ENCODE measurements at regions not wholly inside any gene's neighbourhood (a gene's known extent, or its start where the extent isn't known, plus 50 kb on each side); places are given as distances from the start of the nearest gene placed in this dataset.

DNA sequence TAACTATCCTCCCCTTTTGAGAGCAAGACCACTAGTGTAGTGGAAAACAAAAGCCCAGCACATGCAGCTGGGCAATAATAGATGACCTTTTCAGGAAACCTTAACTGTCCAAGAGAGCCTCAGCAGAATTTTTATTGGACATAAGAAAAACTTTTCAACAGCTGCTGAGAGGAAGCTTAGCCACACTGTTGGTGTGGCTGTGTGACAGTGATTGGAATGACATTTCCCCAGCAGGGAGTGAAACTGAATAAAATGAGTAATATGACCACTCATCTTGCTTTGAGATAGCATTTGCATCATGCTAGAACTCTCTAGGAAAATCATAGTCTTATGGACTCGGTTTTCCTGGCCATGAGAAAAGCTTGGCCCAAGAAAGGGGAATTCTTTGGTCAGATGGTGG lies 687.8 kb downstream of the SLCO4C1 start (continued):
- TF ChIP-seq, protein P1, sequence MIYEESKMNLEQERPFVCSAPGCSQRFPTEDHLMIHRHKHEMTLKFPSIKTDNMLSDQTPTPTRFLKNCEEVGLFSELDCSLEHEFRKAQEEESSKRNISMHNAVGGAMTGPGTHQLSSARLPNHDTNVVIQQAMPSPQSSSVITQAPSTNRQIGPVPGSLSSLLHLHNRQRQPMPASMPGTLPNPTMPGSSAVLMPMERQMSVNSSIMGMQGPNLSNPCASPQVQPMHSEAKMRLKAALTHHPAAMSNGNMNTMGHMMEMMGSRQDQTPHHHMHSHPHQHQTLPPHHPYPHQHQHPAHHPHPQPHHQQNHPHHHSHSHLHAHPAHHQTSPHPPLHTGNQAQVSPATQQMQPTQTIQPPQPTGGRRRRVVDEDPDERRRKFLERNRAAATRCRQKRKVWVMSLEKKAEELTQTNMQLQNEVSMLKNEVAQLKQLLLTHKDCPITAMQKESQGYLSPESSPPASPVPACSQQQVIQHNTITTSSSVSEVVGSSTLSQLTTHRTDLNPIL (CRISPR knock-in tag; IDR thresholded peaks at IDR 0.05), result no peak
- TF ChIP-seq E2F3 (CRISPR knock-in tag; IDR thresholded peaks at IDR 0.05) (no peak), NFRKB (IDR thresholded peaks at IDR 0.05; ENCODE audit: low read depth) (no peak)
- TF ChIP-seq, protein P2, sequence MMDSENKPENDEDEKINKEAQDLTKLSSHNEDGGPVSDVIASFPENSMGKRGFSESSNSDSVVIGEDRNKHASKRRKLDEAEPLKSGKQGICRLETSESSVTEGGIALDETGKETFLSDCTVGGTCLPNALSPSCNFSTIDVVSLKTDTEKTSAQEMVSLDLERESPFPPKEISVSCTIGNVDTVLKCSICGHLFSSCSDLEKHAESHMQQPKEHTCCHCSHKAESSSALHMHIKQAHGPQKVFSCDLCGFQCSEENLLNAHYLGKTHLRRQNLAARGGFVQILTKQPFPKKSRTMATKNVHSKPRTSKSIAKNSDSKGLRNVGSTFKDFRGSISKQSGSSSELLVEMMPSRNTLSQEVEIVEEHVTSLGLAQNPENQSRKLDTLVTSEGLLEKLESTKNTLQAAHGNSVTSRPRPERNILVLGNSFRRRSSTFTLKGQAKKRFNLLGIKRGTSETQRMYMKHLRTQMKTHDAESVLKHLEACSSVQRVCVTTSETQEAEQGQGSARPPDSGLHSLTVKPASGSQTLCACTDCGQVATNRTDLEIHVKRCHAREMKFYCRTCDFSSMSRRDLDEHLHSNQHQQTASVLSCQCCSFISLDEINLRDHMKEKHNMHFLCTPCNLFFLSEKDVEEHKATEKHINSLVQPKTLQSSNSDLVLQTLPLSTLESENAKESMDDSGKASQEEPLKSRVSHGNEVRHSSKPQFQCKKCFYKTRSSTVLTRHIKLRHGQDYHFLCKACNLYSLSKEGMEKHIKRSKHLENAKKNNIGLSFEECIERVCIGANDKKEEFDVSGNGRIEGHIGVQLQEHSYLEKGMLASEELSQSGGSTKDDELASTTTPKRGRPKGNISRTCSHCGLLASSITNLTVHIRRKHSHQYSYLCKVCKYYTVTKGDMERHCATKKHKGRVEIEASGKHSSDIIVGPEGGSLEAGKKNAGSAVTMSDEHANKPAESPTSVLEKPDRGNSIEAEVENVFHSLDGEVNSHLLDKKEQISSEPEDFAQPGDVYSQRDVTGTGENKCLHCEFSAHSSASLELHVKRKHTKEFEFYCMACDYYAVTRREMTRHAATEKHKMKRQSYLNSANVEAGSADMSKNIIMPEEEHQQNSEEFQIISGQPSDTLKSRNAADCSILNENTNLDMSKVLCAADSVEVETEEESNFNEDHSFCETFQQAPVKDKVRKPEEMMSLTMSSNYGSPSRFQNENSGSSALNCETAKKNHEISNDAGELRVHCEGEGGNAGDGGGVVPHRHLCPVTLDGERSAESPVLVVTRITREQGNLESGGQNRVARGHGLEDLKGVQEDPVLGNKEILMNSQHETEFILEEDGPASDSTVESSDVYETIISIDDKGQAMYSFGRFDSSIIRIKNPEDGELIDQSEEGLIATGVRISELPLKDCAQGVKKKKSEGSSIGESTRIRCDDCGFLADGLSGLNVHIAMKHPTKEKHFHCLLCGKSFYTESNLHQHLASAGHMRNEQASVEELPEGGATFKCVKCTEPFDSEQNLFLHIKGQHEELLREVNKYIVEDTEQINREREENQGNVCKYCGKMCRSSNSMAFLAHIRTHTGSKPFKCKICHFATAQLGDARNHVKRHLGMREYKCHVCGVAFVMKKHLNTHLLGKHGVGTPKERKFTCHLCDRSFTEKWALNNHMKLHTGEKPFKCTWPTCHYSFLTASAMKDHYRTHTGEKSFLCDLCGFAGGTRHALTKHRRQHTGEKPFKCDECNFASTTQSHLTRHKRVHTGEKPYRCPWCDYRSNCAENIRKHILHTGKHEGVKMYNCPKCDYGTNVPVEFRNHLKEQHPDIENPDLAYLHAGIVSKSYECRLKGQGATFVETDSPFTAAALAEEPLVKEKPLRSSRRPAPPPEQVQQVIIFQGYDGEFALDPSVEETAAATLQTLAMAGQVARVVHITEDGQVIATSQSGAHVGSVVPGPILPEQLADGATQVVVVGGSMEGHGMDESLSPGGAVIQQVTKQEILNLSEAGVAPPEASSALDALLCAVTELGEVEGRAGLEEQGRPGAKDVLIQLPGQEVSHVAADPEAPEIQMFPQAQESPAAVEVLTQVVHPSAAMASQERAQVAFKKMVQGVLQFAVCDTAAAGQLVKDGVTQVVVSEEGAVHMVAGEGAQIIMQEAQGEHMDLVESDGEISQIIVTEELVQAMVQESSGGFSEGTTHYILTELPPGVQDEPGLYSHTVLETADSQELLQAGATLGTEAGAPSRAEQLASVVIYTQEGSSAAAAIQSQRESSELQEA (IDR thresholded peaks at IDR 0.05; ENCODE audit: low read depth), result no peak

Data from K562 (cell line).